SK-N-SH treated with all-trans-retinoic acid at 6 μM for 48 hours (cell line): ENCODE measurements at regions not wholly inside any gene's neighbourhood (a gene's known extent, or its start where the extent isn't known, plus 50 kb on each side); places are given as distances from the start of the nearest gene placed in this dataset.

Experiments used
- ATAC-seq: fragments of 200-7000 bp; cut with Tn5 transposase; 3 replicates; pipeline ENCODE4 v1.9.1; 2020; ENCODE audit warnings: mild to moderate bottlenecking, moderate library complexity
- ARNTL ChIP-seq: fragments of 450-650 bp; formaldehyde crosslinking; IDR thresholded peaks from 2 replicates; pipeline ENCODE4 v1.5.0; 2020; ENCODE audit warnings: low read depth, mild to moderate bottlenecking, moderate library complexity, borderline replicate concordance
- BACH2 ChIP-seq: fragments of 250-450 bp; sonication (Bioruptor Pico); IDR thresholded peaks from 2 replicates; pipeline ENCODE4 v1.9.0; 2021; ENCODE audit warnings: mild to moderate bottlenecking, borderline replicate concordance
- CSDC2 ChIP-seq: fragments of 250-450 bp; sonication (Bioruptor Pico); IDR thresholded peaks from 2 replicates; pipeline ENCODE4 v1.5.0; 2020; ENCODE audit warnings: mild to moderate bottlenecking, moderate library complexity
- CSRNP3 ChIP-seq: fragments of 250-450 bp; sonication (Bioruptor Pico); IDR thresholded peaks from 2 replicates; pipeline ENCODE4 v1.5.1; 2021; ENCODE audit warnings: mild to moderate bottlenecking, moderate library complexity
- ESRRG ChIP-seq: fragments of 250-450 bp; sonication (Bioruptor Pico); IDR thresholded peaks from 2 replicates; pipeline ENCODE4 v1.6.1; 2021; ENCODE audit warnings: mild to moderate bottlenecking
- GLIS3 ChIP-seq: fragments of 250-450 bp; sonication (Bioruptor Pico); IDR thresholded peaks from 2 replicates; pipeline ENCODE4 v1.5.0; 2020; ENCODE audit warnings: mild to moderate bottlenecking, moderate library complexity
- ISL1 ChIP-seq: fragments of 250-450 bp; sonication (Bioruptor Pico); IDR thresholded peaks from 2 replicates; pipeline ENCODE4 v2.1.2; 2022; ENCODE audit warnings: mild to moderate bottlenecking, moderate library complexity
- OSR1 ChIP-seq: fragments of 250-450 bp; sonication (Bioruptor Pico); IDR thresholded peaks from 2 replicates; pipeline ENCODE4 v1.8.0; 2022; ENCODE audit warnings: moderate library complexity, mild to moderate bottlenecking, inconsistent platforms
- PATZ1 ChIP-seq: fragments of 250-450 bp; sonication (Bioruptor Pico); IDR thresholded peaks from 2 replicates; pipeline ENCODE4 v1.8.0; 2020; ENCODE audit warnings: mild to moderate bottlenecking, moderate library complexity, borderline replicate concordance
- PPARA ChIP-seq: fragments of 250-450 bp; sonication (Bioruptor Pico); IDR thresholded peaks from 2 replicates; pipeline ENCODE4 v1.5.0; 2020; ENCODE audit warnings: mild to moderate bottlenecking, borderline replicate concordance
- RARB ChIP-seq: fragments of 250-450 bp; sonication (Bioruptor Pico); IDR thresholded peaks from 2 replicates; pipeline ENCODE4 v1.8.0; 2021; ENCODE audit warnings: mild to moderate bottlenecking, moderate library complexity
- SNAI2 ChIP-seq: fragments of 250-450 bp; sonication (Bioruptor Pico); IDR thresholded peaks from 2 replicates; pipeline ENCODE4 v1.5.0; 2020; ENCODE audit warnings: mild to moderate bottlenecking, moderate library complexity
- TCF4 ChIP-seq: fragments of 250-450 bp; sonication (Bioruptor Pico); IDR thresholded peaks from 2 replicates; pipeline ENCODE4 v1.8.0; 2021; ENCODE audit warnings: mild to moderate bottlenecking, moderate library complexity, borderline replicate concordance
- TOX ChIP-seq: fragments of 250-450 bp; sonication (Bioruptor Pico); IDR thresholded peaks from 2 replicates; pipeline ENCODE4 v1.8.0; 2021; ENCODE audit warnings: mild to moderate bottlenecking, moderate library complexity, borderline replicate concordance
- ZC3H10 ChIP-seq: fragments of 250-450 bp; sonication (Bioruptor Pico); IDR thresholded peaks from 2 replicates; pipeline ENCODE4 v1.5.1; 2021; ENCODE audit warnings: mild to moderate bottlenecking, moderate library complexity
- ZFP3 ChIP-seq: fragments of 250-450 bp; sonication (Bioruptor Pico); IDR thresholded peaks from 2 replicates; pipeline ENCODE4 v1.5.0; 2020; ENCODE audit warnings: mild to moderate bottlenecking, moderate library complexity
- ZFP30 ChIP-seq: fragments of 450-650 bp; formaldehyde crosslinking; IDR thresholded peaks from 2 replicates; pipeline ENCODE4 v1.5.0; 2022; ENCODE audit warnings: mild to moderate bottlenecking, moderate library complexity
- ZNF565 ChIP-seq: fragments of 450-650 bp; formaldehyde crosslinking; conservative IDR thresholded peaks from 2 replicates; pipeline ENCODE4 v1.5.0; 2020; ENCODE audit warnings: low read depth, mild to moderate bottlenecking, moderate library complexity
- ZNF70 ChIP-seq: fragments of 450-650 bp; formaldehyde crosslinking; IDR thresholded peaks from 2 replicates; pipeline ENCODE4 v1.5.0; 2020; ENCODE audit warnings: mild to moderate bottlenecking, moderate library complexity
- ZNF8 ChIP-seq: fragments of 450-650 bp; formaldehyde crosslinking; IDR thresholded peaks from 2 replicates; pipeline ENCODE4 v1.5.0; 2020; ENCODE audit warnings: mild to moderate bottlenecking, moderate library complexity
- TF ChIP-seq, protein P1 (sequence below): fragments of 250-450 bp; sonication (Bioruptor Pico); IDR thresholded peaks from 2 replicates; pipeline ENCODE4 v1.5.1; 2020; ENCODE audit warnings: low read depth, mild to moderate bottlenecking, moderate library complexity
- TF ChIP-seq, protein P2 (sequence below): fragments of 250-450 bp; sonication (Bioruptor Pico); IDR thresholded peaks from 2 replicates; pipeline ENCODE4 v1.8.0; 2021; ENCODE audit warnings: low read depth, mild to moderate bottlenecking, moderate library complexity, borderline replicate concordance
- TF ChIP-seq, protein P3 (sequence below): fragments of 250-450 bp; sonication (Bioruptor Pico); IDR thresholded peaks from 2 replicates; pipeline ENCODE4 v1.5.0; 2020; ENCODE audit warnings: mild to moderate bottlenecking, moderate library complexity

GRCh38 chr1:82874041-82874440 is 1073.3 kb downstream of the ADGRL2 start:
- TF ChIP-seq TOX (CRISPR knock-in tag) (no peak), CSRNP3 (CRISPR knock-in tag) (no peak), ZFP3 (CRISPR knock-in tag) (no peak), TCF4 (CRISPR knock-in tag) (no peak), CSDC2 (CRISPR knock-in tag) (no peak), PPARA (CRISPR knock-in tag) (no peak), RARB (CRISPR knock-in tag) (no peak), ZNF565 (CRISPR knock-in tag) (no peak), OSR1 (no peak), ZC3H10 (CRISPR knock-in tag) (no peak), GLIS3 (CRISPR knock-in tag) (no peak), SNAI2 (CRISPR knock-in tag) (no peak), ZFP30 (CRISPR knock-in tag) (no peak), ZNF8 (CRISPR knock-in tag) (no peak), PATZ1 (CRISPR knock-in tag) (no peak), ISL1 (CRISPR knock-in tag) (no peak)
- TF ChIP-seq, protein P1, sequence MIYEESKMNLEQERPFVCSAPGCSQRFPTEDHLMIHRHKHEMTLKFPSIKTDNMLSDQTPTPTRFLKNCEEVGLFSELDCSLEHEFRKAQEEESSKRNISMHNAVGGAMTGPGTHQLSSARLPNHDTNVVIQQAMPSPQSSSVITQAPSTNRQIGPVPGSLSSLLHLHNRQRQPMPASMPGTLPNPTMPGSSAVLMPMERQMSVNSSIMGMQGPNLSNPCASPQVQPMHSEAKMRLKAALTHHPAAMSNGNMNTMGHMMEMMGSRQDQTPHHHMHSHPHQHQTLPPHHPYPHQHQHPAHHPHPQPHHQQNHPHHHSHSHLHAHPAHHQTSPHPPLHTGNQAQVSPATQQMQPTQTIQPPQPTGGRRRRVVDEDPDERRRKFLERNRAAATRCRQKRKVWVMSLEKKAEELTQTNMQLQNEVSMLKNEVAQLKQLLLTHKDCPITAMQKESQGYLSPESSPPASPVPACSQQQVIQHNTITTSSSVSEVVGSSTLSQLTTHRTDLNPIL (CRISPR knock-in tag): no peak
- TF ChIP-seq, protein P2, sequence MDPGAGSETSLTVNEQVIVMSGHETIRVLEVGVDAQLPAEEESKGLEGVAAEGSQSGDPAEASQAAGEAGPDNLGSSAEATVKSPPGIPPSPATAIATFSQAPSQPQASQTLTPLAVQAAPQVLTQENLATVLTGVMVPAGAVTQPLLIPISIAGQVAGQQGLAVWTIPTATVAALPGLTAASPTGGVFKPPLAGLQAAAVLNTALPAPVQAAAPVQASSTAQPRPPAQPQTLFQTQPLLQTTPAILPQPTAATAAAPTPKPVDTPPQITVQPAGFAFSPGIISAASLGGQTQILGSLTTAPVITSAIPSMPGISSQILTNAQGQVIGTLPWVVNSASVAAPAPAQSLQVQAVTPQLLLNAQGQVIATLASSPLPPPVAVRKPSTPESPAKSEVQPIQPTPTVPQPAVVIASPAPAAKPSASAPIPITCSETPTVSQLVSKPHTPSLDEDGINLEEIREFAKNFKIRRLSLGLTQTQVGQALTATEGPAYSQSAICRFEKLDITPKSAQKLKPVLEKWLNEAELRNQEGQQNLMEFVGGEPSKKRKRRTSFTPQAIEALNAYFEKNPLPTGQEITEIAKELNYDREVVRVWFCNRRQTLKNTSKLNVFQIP: no peak
- TF ChIP-seq, protein P3, sequence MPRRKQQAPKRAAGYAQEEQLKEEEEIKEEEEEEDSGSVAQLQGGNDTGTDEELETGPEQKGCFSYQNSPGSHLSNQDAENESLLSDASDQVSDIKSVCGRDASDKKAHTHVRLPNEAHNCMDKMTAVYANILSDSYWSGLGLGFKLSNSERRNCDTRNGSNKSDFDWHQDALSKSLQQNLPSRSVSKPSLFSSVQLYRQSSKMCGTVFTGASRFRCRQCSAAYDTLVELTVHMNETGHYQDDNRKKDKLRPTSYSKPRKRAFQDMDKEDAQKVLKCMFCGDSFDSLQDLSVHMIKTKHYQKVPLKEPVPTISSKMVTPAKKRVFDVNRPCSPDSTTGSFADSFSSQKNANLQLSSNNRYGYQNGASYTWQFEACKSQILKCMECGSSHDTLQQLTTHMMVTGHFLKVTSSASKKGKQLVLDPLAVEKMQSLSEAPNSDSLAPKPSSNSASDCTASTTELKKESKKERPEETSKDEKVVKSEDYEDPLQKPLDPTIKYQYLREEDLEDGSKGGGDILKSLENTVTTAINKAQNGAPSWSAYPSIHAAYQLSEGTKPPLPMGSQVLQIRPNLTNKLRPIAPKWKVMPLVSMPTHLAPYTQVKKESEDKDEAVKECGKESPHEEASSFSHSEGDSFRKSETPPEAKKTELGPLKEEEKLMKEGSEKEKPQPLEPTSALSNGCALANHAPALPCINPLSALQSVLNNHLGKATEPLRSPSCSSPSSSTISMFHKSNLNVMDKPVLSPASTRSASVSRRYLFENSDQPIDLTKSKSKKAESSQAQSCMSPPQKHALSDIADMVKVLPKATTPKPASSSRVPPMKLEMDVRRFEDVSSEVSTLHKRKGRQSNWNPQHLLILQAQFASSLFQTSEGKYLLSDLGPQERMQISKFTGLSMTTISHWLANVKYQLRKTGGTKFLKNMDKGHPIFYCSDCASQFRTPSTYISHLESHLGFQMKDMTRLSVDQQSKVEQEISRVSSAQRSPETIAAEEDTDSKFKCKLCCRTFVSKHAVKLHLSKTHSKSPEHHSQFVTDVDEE (CRISPR knock-in tag): no peak
- ATAC-seq: no peak

DNA sequence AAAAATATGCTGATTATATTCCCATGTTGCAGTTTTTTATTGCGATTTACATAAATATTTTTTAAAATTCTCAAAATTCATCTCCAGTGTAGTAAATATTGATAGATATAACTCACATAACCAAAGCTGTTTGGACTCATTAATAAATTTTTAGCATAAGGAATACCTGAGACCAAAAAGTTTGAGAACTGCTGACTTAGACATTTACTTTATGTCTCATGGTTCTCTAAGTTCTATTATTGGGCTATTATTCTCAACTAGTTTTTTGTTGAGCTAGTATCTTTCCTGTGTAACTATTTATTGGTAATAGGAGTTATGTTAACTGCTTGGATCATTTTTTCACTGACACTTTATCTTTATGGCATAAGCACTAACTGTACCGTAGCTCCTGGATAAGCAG is 1069.6 kb downstream of the ADGRL2 start:
- ATAC-seq: no peak
- TF ChIP-seq CSDC2 (CRISPR knock-in tag) (no peak), ZFP30 (CRISPR knock-in tag) (no peak), SNAI2 (CRISPR knock-in tag) (no peak), PPARA (CRISPR knock-in tag) (no peak)

- no peak for ATAC-seq
- TF ChIP-seq ZNF8 (CRISPR knock-in tag) (no peak), ESRRG (no peak), ZNF70 (CRISPR knock-in tag) (no peak), ARNTL (CRISPR knock-in tag) (no peak), PATZ1 (CRISPR knock-in tag) (no peak), BACH2 (CRISPR knock-in tag) (no peak), ZC3H10 (CRISPR knock-in tag) (no peak)
Measured at GRCh38 chr1:82867781-82868180, 1067.0 kb downstream of the ADGRL2 start.
